ENCODE measurements at regions not wholly inside any gene's neighbourhood (a gene's known extent, or its start where the extent isn't known, plus 50 kb on each side); places are given as distances from the start of the nearest gene placed in this dataset.
"Not testable (repeated sequence)": the region's sequence is repeated elsewhere in the genome, so short reads cannot be mapped to it uniquely, and the experiment has no call there.

GRCh38 chr11:89613911-89614310 lies 96.2 kb upstream of the TRIM77 start:
- DNase-seq (ENCODE audit: low spot score) (no peak), FAIRE-seq (no peak)

GRCh38 chr11:89614428-89614827 lies 95.7 kb upstream of the TRIM77 start:
- FAIRE-seq; DNase-seq (ENCODE audit: low spot score): not testable (repeated sequence)

- not testable (repeated sequence) for DNase-seq (ENCODE audit: low spot score); FAIRE-seq
Measured at GRCh38 chr11:89615642-89616041, 94.5 kb upstream of the TRIM77 start.

- FAIRE-seq; DNase-seq (ENCODE audit: low spot score): not testable (repeated sequence)
Measured at GRCh38 chr11:89616161-89616560, 93.9 kb upstream of the TRIM77 start.

GRCh38 chr11:89616999-89617602 lies 93.0 kb upstream of the TRIM77 start:
- peak; percentile 14 for FAIRE-seq
- DNase-seq (ENCODE audit: low spot score) = not testable (repeated sequence)

- not testable (repeated sequence) for FAIRE-seq
Measured at GRCh38 chr11:89620721-89621120, 89.4 kb upstream of the TRIM77 start.

GRCh38 chr11:89625171-89625570 lies 84.9 kb upstream of the TRIM77 start:
- FAIRE-seq (no peak), DNase-seq (ENCODE audit: low spot score) (no peak)

More at GRCh38 chr11:89620721-89621120, 89.4 kb upstream of the TRIM77 start:
- DNase-seq (ENCODE audit: low spot score) = not testable (repeated sequence)

- DNase-seq (ENCODE audit: low spot score) (no peak), FAIRE-seq (peak; percentile 83)
Measured at GRCh38 chr11:89626366-89626765, 83.7 kb upstream of the TRIM77 start.

- not testable (repeated sequence) for DNase-seq (ENCODE audit: low spot score); FAIRE-seq
Measured at GRCh38 chr11:89626881-89627280, 83.2 kb upstream of the TRIM77 start.

- DNase-seq (ENCODE audit: low spot score) (no peak), FAIRE-seq (no peak)
Measured at GRCh38 chr11:89633135-89633705, 76.9 kb upstream of the TRIM77 start.

- FAIRE-seq; DNase-seq (ENCODE audit: low spot score): not testable (repeated sequence)
Measured at GRCh38 chr11:89640777-89641176, 69.3 kb upstream of the TRIM77 start.

- not testable (repeated sequence) for DNase-seq (ENCODE audit: low spot score); FAIRE-seq
Measured at GRCh38 chr11:89648232-89648631, 61.9 kb upstream of the TRIM77 start.

GRCh38 chr11:89648996-89649395 lies 61.1 kb upstream of the TRIM77 start:
- not testable (repeated sequence) for DNase-seq (ENCODE audit: low spot score); FAIRE-seq

GRCh38 chr11:89654669-89655068 lies 55.4 kb upstream of the TRIM77 start:
- DNase-seq (ENCODE audit: low spot score); FAIRE-seq: not testable (repeated sequence)

- FAIRE-seq; DNase-seq (ENCODE audit: low spot score): not testable (repeated sequence)
Measured at GRCh38 chr11:89658767-89659166, 51.3 kb upstream of the TRIM77 start.

GRCh38 chr11:89659414-89659813 lies 50.7 kb upstream of the TRIM77 start:
- DNase-seq (ENCODE audit: low spot score); FAIRE-seq: not testable (repeated sequence)

- FAIRE-seq = no peak
- DNase-seq (ENCODE audit: low spot score) = no peak
Measured at GRCh38 chr11:89660234-89660633, 49.9 kb upstream of the TRIM77 start.

Measured in RCC 7860 (cell line).